Activated CD8-positive, alpha-beta memory T cell treated with anti-CD3 and anti-CD28 coated beads for 1 hour (primary cell): ENCODE measurements at regions not wholly inside any gene's neighbourhood (a gene's known extent, or its start where the extent isn't known, plus 50 kb on each side); places are given as distances from the start of the nearest gene placed in this dataset.

Experiments used
- DNase-seq, 2 donors: peaks; one replicate each; pipeline ENCODE4 v3.0.0-alpha.2; 2020; ENCODE audit warnings: low read depth in 1 of 2; ENCODE audit errors: extremely low read depth in 1 of 2

DNA sequence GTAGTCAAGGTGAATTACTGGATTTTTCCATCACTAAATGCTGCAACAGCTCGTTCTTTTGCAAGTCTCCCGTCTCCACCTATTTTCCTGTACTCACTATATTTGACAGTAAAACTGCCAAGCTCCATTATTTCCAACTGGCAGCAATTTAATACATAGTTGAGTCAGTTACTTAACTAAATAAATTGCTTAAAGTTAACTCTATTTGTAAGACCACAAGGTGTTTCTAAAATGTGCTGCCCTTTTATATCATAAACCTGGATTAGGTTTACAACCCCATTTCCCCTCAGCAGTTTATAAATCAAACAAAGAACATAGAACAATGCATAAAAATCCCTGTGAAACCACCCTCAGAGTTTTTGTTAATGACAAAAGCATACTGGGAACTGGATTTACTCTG lies 211.4 kb upstream of the DPH6 start:
- DNase-seq: no peak

DNA sequence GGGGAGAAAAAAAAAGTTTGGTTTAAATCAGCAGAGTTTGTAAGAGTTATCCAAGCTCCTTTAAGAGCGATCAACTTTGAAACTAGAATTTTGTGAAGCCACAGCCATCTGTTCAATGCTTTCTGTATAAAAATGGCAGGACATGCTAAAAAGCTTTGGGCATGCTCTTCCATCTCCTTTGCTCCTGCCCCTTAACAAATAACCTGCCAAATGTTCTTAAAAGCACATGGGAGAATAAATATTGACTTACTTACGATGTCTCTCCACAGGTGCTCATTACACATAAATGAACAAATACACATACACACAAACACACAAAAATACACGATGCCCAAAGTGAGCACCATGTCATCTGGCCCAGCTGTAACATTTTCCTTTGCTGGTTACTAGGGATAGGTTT lies 211.8 kb upstream of the DPH6 start:
- no peak for DNase-seq

DNA sequence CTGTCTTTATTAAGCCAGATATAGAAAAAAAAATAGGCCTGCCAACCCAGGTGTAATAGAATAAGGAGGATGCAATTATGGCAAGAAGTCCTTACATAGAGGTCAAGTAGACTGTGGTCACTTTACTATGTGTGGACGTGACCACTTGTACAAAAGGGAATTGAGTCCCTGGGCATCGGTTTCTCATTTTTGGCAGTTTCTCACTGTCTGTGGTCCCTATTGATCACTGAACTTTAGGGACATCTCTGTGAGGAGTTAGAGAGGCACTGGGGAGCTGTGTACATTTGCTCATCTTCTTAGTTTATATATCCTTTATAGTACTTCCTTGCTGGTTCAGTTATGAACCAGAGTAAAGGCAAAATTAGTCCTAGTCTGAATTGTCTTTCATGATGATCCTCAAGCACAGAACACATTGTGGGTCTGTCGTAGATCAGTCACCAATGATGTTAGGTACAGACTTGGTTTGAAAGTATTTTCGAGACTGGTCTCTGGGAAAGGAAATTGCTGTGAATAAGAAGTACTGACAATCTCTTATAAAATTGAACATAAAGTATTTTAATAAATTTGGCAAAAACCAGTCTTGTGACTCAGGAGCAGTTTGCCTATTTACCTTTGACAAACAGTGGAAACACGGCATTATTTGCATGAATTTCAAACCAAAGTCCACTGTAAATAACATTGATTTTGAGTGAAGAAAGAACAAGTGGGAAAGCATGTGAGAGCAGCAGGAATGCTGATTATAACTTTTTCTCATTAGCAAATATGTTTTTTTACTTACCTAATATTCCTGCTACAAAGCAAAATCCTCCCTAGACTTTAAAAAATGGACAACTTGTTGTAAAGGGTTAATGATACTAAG lies 218.9 kb upstream of the DPH6 start:
- DNase-seq: no peak

DNA sequence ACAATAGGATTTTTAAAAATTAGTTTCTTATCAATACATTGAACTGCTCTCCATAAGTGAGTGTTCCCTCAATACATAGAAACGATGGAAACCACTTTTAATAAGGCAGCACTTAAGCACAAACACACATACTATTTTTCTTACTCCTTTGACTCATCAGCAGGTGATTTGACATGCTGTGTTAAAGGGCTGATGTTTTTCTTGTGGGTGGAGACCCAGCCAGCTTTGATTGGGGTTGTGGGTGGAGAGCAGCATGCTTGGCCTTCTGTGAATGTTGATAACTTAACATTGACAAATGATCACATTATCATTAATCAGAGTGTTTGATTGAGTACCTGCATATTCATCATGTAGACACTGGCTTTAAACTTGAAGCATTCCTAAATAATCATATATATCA lies 223.0 kb upstream of the DPH6 start:
- DNase-seq: no peak

DNA sequence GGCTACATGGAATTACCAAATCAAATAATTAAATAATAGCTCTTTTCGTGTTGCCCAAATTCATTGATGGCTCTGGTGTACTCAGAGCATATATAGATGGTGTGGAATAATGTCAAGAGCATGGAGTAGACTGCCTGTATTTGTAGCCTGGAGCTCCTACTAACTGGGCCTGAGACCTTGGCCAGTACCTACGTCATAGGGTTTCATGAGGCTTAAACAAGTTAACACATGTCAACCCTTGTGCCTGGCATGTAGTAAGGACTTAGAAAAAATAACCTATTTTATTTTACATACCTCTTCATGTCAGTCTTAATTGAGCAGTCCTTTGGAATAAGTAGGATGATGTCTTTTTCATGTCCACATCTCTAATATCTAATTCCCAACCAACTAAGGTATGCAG lies 223.7 kb upstream of the DPH6 start:
- DNase-seq: no peak

DNA sequence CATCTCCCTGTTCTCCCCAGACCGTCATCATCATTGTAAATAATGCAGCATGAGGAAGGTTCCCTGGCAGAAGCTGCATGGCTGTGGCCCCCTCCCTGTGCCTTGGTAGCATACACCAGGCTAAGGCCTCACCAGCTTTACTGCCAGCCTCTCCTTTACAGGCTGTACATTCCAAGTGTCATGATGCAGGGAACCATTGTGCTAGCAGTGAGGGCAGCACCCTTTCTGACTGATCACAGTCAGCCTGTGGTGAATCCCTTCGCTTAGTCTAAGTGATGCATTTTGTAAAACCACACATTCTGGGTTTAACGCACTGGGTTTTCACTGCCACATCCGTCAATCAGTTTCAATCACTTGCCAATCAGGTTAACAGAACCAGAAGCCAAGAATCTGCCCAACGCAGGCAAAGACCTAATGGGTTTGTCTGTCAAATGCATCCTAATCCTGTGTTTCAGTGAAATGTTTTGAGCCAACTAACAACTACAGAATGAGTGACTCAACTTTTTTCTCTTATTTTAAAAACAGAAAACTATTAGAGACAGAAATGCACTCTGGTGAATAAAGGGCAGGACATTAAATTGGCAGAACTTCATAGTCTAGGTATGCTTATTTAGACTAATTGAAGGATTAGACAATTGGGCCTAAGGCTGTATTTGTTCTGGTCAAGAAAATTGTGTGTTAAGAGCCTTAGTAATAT lies 225.9 kb upstream of the DPH6 start:
- no peak for DNase-seq

DNA sequence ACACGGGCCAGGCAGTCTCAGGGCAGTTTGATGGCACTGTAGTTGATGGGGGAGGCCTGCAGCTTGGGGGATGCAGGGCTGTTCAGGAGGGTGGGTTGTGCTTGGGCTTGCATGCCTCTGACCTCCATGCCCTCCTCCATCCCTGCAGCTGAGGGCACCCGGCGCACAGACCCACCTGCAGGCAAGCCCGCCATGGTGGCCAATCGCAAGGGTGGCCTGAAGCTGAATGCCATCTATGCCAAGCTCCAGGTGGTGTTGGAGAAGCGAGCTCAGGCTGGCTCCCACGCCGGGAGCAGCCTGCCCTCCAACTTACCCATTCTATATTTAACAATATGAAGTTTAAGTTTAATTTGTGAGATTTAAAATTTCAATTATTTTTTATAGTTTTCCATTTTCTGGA lies 228.7 kb upstream of the DPH6 start:
- DNase-seq: no peak

DNA sequence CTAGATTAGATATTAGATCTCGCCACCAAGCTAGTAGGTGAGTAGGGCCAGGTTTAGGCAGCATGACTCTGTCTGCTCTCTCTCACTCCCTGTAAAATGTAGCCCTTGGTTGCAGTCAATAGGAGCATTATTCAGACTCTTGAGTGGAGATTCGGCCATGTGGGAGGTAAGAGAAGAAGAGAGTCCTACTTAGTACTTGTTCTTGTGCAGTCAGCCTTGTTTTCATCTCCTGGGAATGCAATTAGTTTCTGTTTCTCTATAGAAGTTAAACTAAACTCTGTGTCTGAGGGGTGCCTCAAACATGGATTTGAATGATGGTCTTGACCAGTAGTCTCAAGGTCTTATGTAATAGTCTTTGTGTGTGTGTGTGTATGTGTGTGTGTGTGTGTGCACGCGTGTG lies 229.5 kb upstream of the DPH6 start:
- no peak for DNase-seq

DNA sequence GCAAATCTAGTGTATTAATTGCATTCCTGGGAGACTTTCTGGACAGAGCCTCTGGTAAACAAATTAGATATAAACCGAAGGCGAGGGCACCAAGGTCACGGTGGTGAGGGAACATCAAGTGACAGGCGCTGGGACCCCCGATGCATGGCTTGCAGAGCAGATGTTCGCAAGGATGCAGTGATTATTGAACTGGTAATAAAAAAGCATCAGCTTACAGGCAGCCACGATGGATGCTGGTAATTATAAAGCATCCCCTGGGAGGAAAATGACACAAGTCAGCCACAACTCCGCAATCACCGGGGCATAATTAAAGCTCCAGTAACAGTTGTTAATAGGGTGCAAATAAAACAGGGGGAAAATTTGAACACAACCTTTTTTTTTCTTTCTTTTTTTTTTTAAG lies 231.1 kb upstream of the DPH6 start:
- DNase-seq: no peak

DNA sequence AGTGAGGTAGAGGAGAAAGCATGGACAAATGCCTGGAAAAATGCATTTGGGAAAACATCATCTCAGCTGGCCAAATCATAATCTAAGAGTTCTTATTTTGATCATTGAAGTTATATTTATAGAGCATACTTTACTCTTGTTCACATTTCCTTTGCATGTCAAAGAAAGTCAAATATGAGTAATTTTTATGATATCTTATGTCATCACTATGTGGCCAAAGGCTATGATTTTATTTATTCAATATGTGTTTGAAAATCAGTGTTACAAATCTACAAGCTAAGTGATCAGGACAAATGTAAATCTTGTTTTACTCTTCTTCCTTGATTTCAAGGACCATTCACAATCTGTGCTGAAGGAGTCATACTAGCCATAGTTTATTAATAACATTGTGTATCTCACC lies 237.2 kb upstream of the DPH6 start:
- DNase-seq: no peak

DNA sequence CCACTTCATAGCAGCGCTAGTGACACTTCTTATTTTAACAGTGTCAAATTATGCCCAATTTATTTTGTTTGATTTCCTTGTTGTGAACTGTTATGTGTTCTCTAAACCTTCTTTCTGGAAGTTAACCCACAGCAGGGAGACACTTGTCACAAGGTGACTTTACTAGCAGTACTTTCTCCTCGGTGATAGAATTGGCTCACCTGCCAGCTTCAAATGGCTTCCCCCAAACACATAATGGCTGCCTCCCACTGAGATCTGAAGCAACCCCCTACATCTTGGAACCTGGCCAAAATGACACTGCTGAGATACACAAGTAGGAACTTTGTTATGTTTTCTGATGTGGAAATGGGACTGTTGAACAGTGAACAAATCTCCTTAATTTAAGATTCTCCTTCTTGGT lies 238.8 kb upstream of the DPH6 start:
- no peak for DNase-seq

DNA sequence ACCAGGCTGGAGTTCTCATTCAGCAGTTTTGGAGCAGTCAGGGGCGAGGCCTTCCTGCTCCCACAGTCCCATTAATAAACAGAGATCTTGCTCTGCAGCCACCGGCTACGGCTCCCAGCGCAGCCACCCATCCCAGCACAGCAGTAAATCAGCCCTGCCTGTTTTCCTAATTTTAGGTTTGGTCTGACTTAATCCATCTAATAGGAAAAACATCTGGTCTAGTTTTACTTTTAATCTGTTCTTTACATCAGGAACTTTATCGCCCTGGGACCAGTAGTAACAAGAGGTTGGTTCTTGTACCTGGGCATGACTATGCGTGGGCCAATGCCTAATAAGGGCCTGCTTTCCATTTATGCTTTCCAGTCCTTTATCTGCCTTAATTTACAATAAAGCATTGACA lies 264.0 kb upstream of the DPH6 start:
- DNase-seq: no peak

DNA sequence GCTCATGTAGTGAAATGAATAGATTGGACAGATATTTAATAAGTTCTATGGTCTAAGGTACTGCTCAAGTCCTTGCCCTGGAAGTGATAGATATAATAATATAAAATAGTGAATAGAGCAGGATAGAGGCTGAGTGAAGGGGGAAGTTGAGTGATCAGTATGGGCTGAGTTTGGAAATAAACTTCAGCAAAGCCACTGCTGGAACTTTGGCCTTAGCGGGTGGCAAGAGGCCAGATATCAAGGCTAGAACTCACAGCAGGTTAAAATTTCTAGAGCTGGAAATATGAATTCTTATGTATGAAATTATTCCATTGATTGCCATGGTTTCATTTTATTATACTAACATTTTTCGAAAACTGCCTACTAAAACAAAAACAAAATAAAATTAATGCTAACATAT lies 267.6 kb upstream of the DPH6 start:
- DNase-seq: no peak

DNA sequence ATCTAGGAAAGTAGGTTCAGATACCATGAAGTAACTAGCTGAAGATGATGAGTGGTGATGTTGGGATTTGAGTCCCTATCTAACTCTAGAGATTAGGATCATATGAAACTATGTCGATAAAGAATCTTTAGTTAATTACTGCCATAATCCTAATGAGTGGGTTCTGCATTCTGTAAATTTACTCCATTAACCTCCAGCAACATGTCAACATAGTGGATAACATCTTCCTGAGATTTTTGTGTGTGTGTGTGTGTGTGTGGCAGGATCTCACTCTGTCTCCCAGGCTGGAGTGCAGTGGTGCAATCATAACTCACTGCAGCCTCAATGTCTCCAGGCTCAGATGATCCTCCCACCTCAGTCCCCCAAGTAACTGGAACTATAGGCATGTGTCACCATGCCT lies 272.9 kb upstream of the DPH6 start:
- no peak for DNase-seq

DNA sequence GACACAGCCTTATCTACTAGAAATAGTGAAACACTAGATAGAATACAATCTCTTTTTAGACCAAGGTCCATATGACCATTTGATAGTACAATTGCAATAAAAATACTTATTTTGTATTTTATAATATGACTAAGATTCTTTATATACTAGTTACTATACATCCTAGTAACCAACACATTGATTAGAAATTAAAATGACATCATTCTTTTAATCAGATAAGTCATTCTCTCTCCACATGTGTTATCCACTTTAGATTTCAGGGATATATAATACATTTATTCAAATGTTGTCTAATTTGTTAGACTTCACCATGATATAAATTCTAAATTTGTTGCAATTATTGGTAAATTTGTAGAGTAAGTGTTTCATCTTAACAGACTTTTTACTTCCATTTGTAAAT lies 276.2 kb upstream of the DPH6 start:
- DNase-seq: no peak

DNA sequence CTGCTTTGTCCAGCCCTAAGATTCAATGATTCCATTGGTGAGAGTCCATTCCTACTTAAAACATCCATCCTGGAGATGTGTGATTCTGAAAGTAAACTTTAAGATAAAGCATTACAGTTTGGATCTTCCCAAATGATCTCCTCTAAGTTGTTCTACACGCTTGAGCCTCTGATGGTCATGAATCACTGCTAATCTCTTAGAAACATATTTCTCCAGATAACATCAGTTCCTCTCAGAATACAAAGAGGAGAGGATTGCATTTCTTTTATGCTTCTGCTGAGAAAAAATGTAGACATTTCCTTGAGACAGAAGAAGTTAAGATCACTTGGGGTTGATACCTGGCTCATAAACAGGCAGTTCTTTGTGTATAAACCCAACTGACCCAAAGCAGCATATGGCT lies 281.2 kb upstream of the DPH6 start:
- DNase-seq: no peak

DNA sequence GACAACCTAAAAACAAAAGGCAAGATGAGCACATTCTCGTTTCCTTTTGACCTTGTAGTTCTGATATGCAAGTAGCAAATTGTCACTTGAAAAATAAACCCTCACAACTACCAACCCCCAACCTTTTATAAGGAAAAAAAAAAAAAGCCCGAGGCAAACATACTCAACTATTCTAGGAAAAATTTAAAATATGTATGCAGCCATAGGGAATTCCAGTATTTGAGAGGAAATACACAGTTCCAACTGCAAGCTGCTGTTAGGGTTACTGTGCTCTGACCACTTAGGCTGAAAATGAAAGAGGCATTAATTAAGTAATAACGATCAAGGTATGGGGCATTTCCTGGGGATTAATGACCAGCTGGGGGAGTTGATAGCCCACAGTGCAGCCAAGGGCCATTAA lies 281.9 kb upstream of the DPH6 start:
- DNase-seq: no peak

DNA sequence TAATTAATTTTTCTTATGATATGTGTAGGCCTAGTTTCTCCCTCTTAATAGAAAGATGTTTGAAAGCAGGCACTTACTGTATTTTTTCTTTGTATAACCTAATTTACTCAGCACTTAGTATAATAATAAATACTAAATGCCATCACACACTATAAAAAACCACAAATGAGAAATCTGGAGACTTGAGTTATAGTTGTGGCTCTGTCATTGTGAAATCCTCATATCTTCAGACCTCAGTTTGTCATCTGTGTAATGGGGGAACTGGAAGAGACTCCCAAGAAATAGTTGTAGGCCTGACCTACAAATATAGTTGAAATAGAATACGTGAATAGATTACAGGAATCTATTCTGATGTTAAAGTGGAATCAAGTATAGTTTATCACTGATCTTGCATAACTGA lies 287.6 kb upstream of the DPH6 start:
- no peak for DNase-seq

DNA sequence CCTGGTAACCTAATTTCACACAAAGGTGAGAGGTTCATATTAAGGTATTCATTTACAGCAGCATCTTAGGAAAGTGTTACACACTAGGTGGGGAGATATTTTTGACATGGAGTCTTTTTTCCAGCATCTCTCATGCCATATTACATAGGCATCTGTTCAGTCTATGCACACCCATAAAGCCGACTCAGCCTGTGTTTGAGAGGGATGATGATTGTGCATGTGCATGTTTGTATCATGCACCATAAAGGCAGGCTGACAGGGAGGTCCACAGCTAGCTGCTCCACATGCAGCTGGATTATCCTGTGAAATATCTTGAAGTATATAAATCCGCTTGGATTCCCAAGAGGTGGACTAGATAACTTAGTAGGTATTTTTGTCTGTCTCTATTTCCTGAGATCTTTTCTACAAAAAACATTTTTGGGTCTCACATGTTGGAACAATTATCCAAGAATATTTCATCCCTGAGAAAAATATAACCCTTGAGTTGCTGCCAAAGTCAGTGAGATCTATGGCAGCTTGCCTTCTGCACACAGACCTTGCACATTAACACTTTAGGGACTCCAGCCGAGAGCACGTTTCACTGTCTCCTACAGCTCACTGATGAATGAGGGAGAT lies 288.4 kb upstream of the DPH6 start:
- DNase-seq: no peak

DNA sequence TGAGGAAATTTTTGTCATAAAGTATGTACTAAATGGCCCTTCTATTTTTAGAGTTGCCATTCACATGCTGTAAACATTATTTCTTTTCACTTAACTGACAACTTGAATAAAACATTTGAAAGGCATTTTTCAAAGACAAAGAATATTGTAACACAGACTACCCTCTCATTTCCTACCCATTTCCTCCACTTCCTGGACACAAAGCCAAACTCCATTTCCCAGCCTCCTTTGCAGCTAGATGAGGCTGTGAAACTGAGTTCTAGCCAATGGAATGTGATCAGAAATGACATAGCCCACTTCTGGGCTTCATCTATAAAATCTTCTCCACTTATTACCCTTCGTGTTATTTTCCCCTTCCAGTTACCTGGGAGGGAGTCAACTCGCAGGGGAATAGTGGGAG lies 288.9 kb upstream of the DPH6 start:
- no peak for DNase-seq

DNA sequence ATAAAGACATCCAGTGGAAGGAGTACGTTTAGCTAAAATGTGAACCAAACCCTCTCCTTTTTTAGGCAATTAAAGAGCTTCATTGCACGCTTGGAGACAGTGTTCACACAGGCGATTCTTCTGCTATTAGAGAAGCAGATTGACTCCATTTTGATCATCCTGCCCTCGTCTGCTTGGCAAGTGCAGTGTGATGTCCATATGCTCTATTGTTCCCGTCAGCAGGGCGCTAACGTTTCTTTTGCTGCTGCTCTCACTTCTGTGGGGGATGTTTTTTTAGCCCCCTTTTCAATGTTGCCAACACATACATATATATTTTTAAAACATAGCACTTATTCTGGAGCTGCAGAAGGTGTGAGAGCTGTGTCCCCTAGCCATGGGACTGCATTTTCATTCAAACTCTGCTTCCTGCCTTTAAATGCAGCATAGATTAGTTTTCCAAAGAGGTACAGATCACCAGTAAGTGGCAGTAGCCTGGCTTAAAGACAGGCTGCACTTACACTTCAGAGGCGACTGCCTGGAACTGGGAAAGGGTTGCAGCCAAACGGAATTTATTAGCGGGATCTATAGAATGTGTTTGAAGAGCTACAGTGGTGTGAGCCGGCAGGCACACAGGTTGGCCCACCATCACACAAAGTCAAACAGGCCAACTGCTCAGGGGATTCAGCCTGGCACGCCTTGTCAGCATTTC lies 292.6 kb upstream of the DPH6 start:
- DNase-seq: no peak

DNA sequence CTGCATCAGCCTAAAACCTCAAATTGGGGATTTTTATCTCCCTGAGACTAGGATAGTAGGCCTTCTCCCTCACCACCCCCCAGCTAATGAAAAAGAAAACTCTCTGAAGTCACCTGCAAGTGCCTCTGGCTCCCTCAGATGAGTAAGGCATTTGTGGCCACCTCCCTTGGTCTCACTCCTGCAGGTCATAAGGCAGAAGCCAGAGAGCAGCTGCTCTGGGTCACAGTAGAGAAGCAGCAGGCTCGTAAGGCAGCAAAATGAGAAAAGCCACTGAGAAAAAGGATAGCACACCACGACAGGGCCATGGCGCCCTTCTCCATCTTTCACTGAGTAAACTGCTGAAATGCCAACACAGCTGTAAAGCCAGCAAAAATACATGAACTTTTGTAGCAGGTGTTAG lies 296.7 kb upstream of the DPH6 start:
- DNase-seq: no peak
